ENCODE measurements at regions not wholly inside any gene's neighbourhood (a gene's known extent, or its start where the extent isn't known, plus 50 kb on each side); places are given as distances from the start of the nearest gene placed in this dataset.

DNA sequence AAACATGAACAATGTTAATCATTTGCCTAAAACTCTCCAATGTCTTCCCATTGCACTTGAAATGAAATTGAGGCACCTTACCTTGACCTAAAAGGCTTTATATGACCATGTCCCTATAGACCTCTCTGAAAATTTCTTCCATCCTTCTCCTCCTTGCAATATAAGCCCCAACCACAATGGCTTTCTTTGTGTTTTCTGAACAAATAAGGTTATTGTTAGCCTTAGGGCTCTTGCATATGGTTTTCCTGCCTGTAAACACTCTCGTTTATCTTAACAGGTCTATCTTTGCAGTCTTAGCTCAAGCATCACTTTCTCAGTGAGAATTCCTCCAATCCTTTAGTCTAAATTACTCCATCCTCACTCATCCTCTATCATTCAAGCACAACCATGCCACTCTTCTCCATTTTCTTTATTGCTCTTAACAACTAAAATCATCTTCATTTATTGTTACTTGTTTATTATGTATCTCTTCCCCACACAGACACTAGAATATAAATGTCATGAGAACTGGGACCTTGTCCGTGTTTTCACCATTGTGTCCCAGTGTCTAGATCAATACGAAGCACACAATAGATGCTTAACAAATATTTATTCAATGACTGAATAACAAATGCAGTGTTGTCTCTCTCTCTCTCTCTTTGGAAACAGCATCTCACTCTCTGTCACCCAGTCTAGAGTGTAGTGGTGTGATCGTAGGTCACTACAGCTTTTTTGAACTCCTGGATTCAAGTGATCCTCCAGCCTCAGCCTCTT is 129.3 kb downstream of the RDH14 start:
- Histone ChIP-seq H3K4me3 (ENCODE audit: low read depth in 1 of 2, low read length in 2 of 2) (no peak overlapping the region), H3K27me3 (ENCODE audit: control insufficient read depth in 1 of 2, insufficient read depth in 2 of 2, low read length in 2 of 2) (no peaks in the 10 kb centered on the region), H3K27ac (ENCODE audit: low read depth in 2 of 2, low read length in 1 of 2) (no peak overlapping the region), H3K4me1 (ENCODE audit: control insufficient read depth in 2 of 2, insufficient read depth in 2 of 2, low read length in 1 of 2) (no peaks in the 10 kb centered on the region), H3K36me3 (ENCODE audit: control insufficient read depth in 2 of 2, insufficient read depth in 2 of 2, low read length in 1 of 2) (no peaks in the 10 kb centered on the region), H3K9me3 (ENCODE audit: control insufficient read depth in 2 of 2, insufficient read depth in 1 of 2, low read depth in 1 of 2, low read length in 1 of 2) (no peaks in the 10 kb centered on the region)
- 63 to 76% methylated on average over 4 of the region's 4 CpGs for WGBS, 2 donors

DNA sequence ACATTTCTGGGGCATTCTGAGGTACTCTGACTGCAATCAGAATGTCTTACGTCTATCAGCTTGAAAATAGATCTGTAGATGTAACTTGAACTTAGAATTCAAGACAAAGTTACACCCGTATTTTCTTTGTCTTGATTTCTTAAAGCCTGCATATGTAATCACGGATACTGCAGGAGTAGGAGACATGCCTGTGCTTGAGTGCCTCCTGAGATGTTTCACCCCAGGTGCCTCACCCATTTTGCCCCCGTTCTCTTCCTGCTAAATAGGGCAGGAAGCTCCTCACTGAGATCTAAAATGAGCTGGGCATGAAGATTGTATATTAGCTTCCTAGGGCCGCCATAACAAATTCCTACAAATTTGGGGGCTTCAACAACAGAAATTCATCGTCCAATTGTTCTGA is 131.9 kb downstream of the RDH14 start:
- H3K36me3 ChIP-seq (ENCODE audit: control insufficient read depth in 2 of 2, insufficient read depth in 2 of 2, low read length in 1 of 2) = no peaks in the 10 kb centered on the region
- WGBS, 2 donors = 69 to 76% methylated on average over 6 of the region's 6 CpGs
- no peaks in the 10 kb centered on the region for H3K9me3 ChIP-seq (ENCODE audit: control insufficient read depth in 2 of 2, insufficient read depth in 1 of 2, low read depth in 1 of 2, low read length in 1 of 2)
- H3K27ac ChIP-seq (ENCODE audit: low read depth in 2 of 2, low read length in 1 of 2) = no peak overlapping the region
- H3K27me3 ChIP-seq (ENCODE audit: control insufficient read depth in 1 of 2, insufficient read depth in 2 of 2, low read length in 2 of 2) = no peaks in the 10 kb centered on the region
- no peaks in the 10 kb centered on the region for H3K4me1 ChIP-seq (ENCODE audit: control insufficient read depth in 2 of 2, insufficient read depth in 2 of 2, low read length in 1 of 2)
- no peak overlapping the region for H3K4me3 ChIP-seq (ENCODE audit: low read depth in 1 of 2, low read length in 2 of 2)

DNA sequence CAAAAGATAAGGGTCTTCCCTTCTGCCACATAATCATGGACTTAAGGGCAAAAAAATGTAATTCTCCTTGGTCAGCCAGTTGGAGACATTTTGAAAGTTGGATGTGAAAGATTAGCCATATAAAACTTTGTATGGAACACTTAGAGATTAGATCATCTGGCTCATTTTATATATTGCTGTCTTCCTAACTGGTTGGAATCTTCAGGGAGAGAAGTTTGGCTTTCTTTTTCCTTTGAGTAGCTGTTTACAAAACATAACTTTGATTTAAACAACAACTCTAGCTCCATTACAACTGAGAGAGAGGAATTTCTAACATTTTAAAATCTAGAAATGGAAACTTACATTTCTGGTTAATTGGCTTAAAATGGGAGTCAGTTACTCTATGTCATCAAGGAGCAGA is 132.7 kb downstream of the RDH14 start:
- Histone ChIP-seq H3K9me3 (ENCODE audit: control insufficient read depth in 2 of 2, insufficient read depth in 1 of 2, low read depth in 1 of 2, low read length in 1 of 2) (no peaks in the 10 kb centered on the region), H3K27ac (ENCODE audit: low read depth in 2 of 2, low read length in 1 of 2) (no peak overlapping the region), H3K4me1 (ENCODE audit: control insufficient read depth in 2 of 2, insufficient read depth in 2 of 2, low read length in 1 of 2) (no peaks in the 10 kb centered on the region), H3K27me3 (ENCODE audit: control insufficient read depth in 1 of 2, insufficient read depth in 2 of 2, low read length in 2 of 2) (no peaks in the 10 kb centered on the region), H3K36me3 (ENCODE audit: control insufficient read depth in 2 of 2, insufficient read depth in 2 of 2, low read length in 1 of 2) (no peaks in the 10 kb centered on the region), H3K4me3 (ENCODE audit: low read depth in 1 of 2, low read length in 2 of 2) (no peak overlapping the region)

DNA sequence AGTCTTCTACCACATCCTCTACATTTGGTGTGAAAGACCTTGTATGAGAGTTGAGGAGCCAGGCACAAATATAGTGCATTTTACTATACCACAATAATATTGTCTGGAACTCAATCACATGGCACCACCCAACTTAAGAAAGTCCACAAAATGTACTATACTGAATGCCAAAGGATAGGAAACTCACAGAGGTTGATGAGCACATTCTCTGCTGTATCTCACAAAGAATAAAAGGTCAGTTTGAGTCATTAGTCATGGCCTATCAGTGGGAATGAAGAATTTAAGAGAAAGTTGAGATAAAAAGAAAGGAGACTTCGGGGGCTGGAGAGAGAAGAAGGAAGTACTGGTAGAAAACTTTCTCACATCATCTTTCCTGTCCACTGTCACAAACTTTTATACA is 134.3 kb downstream of the RDH14 start:
- no peak overlapping the region for H3K27ac ChIP-seq (ENCODE audit: low read depth in 2 of 2, low read length in 1 of 2)
- H3K4me1 ChIP-seq (ENCODE audit: control insufficient read depth in 2 of 2, insufficient read depth in 2 of 2, low read length in 1 of 2) = no peaks in the 10 kb centered on the region
- H3K4me3 ChIP-seq (ENCODE audit: low read depth in 1 of 2, low read length in 2 of 2) = no peak overlapping the region
- H3K27me3 ChIP-seq (ENCODE audit: control insufficient read depth in 1 of 2, insufficient read depth in 2 of 2, low read length in 2 of 2) = no peaks in the 10 kb centered on the region
- WGBS, 2 donors = 42 to 64% methylated on average over 1 of the region's 1 CpG
- H3K36me3 ChIP-seq (ENCODE audit: control insufficient read depth in 2 of 2, insufficient read depth in 2 of 2, low read length in 1 of 2) = no peaks in the 10 kb centered on the region
- H3K9me3 ChIP-seq (ENCODE audit: control insufficient read depth in 2 of 2, insufficient read depth in 1 of 2, low read depth in 1 of 2, low read length in 1 of 2) = no peaks in the 10 kb centered on the region

DNA sequence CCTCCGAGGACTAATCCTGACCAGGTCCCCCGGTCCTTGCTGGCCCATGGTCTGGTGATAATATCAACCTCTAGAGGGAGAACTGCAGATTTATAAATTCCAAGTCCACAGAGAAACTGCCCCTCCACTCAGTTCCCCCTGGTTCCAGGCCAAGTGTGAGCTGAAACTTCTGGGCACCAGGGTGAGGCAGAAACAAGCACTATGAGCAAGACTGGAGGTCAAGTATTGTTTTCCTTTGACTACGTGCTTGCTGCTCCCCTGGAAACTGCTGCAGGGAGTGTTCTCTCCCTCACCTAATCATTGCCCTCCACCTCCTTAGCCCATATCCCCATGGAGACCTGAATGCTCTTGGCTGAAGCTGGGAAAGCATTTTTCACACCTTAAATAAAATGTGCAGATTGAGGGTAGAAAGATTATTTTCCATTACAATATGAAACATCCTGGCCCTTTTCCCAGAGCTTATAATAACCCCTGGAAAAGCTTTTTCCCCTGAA is 135.2 kb downstream of the RDH14 start:
- WGBS, 2 donors = 50 to 60% methylated on average over 3 of the region's 3 CpGs
- Histone ChIP-seq H3K27me3 (ENCODE audit: control insufficient read depth in 1 of 2, insufficient read depth in 2 of 2, low read length in 2 of 2) (no peaks in the 10 kb centered on the region), H3K4me1 (ENCODE audit: control insufficient read depth in 2 of 2, insufficient read depth in 2 of 2, low read length in 1 of 2) (no peaks in the 10 kb centered on the region), H3K4me3 (ENCODE audit: low read depth in 1 of 2, low read length in 2 of 2) (no peak overlapping the region), H3K9me3 (ENCODE audit: control insufficient read depth in 2 of 2, insufficient read depth in 1 of 2, low read depth in 1 of 2, low read length in 1 of 2) (no peaks in the 10 kb centered on the region), H3K27ac (ENCODE audit: low read depth in 2 of 2, low read length in 1 of 2) (no peak overlapping the region), H3K36me3 (ENCODE audit: control insufficient read depth in 2 of 2, insufficient read depth in 2 of 2, low read length in 1 of 2) (no peaks in the 10 kb centered on the region)

DNA sequence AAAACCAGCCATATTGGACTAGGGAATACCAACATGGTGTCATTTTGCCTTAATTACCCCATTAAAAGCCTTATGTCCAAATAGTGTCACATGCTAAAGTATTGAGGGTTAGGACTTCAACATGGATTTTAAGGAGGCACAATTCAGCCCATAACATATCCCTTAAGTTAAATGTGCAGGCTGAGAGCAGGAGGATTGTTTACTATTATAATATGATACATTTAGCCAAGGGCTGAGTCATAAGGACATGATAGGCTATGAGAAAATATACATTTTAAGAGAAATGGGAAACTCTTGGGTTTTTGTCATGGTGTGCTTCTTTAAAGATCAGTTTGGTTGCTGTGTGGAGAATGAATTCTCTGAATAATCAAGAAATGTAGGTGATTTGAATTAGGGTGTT is 136.8 kb downstream of the RDH14 start:
- H3K9me3 ChIP-seq (ENCODE audit: control insufficient read depth in 2 of 2, insufficient read depth in 1 of 2, low read depth in 1 of 2, low read length in 1 of 2) = no peaks in the 10 kb centered on the region
- H3K4me3 ChIP-seq (ENCODE audit: low read depth in 1 of 2, low read length in 2 of 2) = no peak overlapping the region
- H3K36me3 ChIP-seq (ENCODE audit: control insufficient read depth in 2 of 2, insufficient read depth in 2 of 2, low read length in 1 of 2) = no peaks in the 10 kb centered on the region
- no peaks in the 10 kb centered on the region for H3K4me1 ChIP-seq (ENCODE audit: control insufficient read depth in 2 of 2, insufficient read depth in 2 of 2, low read length in 1 of 2)
- H3K27me3 ChIP-seq (ENCODE audit: control insufficient read depth in 1 of 2, insufficient read depth in 2 of 2, low read length in 2 of 2) = no peaks in the 10 kb centered on the region
- no peak overlapping the region for H3K27ac ChIP-seq (ENCODE audit: low read depth in 2 of 2, low read length in 1 of 2)

DNA sequence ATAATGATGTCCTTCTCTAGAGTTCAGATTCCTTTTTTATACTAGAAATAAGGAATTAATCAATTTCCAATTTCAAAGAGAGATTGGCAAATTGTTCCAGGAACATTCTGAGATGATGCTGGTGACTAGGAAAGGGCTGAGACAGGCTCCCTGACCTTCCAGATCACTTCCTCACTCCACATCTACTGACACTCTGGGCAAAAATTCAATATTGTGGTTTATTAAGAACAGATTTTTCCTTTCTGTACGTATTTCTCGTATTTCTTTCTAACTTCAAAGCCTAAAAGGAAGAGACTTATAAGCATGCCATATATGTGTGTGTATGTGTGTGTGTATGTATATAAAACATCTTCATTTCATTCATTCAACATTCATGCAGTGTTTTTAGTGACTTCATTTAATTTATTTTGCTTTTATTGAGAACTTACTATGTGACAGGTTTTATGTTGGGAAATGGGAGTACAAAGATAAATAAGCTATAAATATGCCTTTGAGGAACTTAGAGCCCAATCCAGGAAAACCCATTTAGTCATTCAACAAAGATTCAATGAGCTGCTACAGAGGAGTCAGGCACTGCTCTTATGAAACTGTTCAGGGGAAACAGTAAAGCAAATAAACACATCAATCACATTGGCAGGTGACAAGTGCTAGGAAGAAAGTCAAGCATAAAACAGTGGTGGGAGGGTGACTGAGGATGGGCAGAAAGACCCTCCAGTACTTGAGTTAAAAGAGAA is 137.9 kb downstream of the RDH14 start:
- Histone ChIP-seq H3K4me1 (ENCODE audit: control insufficient read depth in 2 of 2, insufficient read depth in 2 of 2, low read length in 1 of 2) (no peaks in the 10 kb centered on the region), H3K27ac (ENCODE audit: low read depth in 2 of 2, low read length in 1 of 2) (no peak overlapping the region), H3K36me3 (ENCODE audit: control insufficient read depth in 2 of 2, insufficient read depth in 2 of 2, low read length in 1 of 2) (no peaks in the 10 kb centered on the region), H3K9me3 (ENCODE audit: control insufficient read depth in 2 of 2, insufficient read depth in 1 of 2, low read depth in 1 of 2, low read length in 1 of 2) (no peaks in the 10 kb centered on the region), H3K4me3 (ENCODE audit: low read depth in 1 of 2, low read length in 2 of 2) (no peak overlapping the region), H3K27me3 (ENCODE audit: control insufficient read depth in 1 of 2, insufficient read depth in 2 of 2, low read length in 2 of 2) (no peaks in the 10 kb centered on the region)
- WGBS, 2 donors = 67 to 70% methylated on average over 2 of the region's 2 CpGs

DNA sequence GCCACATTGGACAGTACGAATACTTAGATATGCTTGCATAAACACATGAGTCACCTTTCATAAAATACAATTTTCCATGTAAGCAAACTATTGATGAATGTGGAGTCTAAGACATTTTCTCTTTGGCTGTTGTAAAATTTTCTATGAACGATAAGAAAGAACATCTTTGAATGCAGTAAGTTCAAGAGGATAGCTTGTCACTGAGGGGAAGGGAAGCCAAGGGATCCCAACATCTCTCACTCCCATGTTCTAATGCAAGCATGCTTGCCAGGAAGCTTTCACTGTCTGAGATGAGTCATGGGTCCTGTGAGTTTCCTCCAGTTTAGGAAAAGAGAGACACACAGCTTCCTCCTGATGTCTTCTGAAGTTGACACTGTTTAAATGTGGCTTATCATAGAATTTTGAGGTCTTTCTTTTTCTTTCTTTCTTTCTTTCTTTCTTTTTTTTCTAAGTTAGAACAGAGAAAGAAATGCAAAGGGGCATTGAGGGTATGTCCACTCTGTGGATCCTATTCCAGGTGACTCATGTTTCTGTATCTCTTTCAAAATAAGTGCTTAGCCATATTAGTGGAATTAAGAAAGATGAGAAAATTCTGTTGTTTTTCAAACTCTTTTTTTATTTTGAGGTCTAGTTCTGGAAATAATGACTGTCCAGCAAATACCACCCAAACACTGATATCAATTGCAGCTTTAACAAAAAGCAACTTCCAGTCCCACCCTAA is 146.6 kb downstream of the RDH14 start:
- Histone ChIP-seq H3K9me3 (ENCODE audit: control insufficient read depth in 2 of 2, insufficient read depth in 1 of 2, low read depth in 1 of 2, low read length in 1 of 2) (no peaks in the 10 kb centered on the region), H3K4me1 (ENCODE audit: control insufficient read depth in 2 of 2, insufficient read depth in 2 of 2, low read length in 1 of 2) (no peaks in the 10 kb centered on the region), H3K27me3 (ENCODE audit: control insufficient read depth in 1 of 2, insufficient read depth in 2 of 2, low read length in 2 of 2) (no peaks in the 10 kb centered on the region), H3K27ac (ENCODE audit: low read depth in 2 of 2, low read length in 1 of 2) (no peak overlapping the region), H3K36me3 (ENCODE audit: control insufficient read depth in 2 of 2, insufficient read depth in 2 of 2, low read length in 1 of 2) (no peaks in the 10 kb centered on the region), H3K4me3 (ENCODE audit: low read depth in 1 of 2, low read length in 2 of 2) (no peak overlapping the region)
- 32 to 37% methylated on average over 2 of the region's 2 CpGs for whole genome bisulfite sequencing, 2 donors

DNA sequence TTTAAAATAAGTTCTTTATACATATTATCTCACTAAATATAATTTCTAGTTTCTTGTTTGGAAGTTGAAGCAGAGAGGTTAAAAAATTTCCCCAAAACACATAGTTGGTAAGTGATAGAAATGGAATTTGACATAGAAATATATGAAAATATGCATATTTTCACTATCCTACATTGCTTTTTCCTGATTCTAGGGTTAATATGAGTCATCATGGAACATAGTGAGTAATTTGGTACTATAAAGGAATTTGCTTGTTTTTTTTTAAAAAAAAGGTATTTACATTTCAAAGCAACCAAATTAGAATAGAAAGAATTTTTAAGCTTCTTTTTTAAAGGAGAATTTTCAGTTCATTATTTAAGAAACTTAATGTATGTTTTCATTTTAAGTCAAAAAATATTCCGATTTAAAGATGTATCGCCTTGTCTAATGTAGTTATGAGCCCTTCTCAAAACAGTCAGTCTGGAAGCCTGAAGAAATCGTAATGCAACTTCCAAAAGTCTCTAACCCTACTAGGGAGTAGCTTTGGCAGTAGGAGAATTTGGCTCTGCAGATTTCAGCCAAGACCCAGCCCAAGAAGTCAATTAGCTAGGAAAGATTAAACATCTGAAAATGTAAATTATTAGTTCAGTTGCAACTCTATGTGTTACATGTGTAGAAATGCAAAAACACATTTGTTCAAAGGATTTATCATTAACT is 147.3 kb downstream of the RDH14 start:
- 57 to 74% methylated on average over 3 of the region's 3 CpGs for WGBS, 2 donors
- no peaks in the 10 kb centered on the region for H3K36me3 ChIP-seq (ENCODE audit: control insufficient read depth in 2 of 2, insufficient read depth in 2 of 2, low read length in 1 of 2)
- no peaks in the 10 kb centered on the region for H3K4me1 ChIP-seq (ENCODE audit: control insufficient read depth in 2 of 2, insufficient read depth in 2 of 2, low read length in 1 of 2)
- no peaks in the 10 kb centered on the region for H3K9me3 ChIP-seq (ENCODE audit: control insufficient read depth in 2 of 2, insufficient read depth in 1 of 2, low read depth in 1 of 2, low read length in 1 of 2)
- no peaks in the 10 kb centered on the region for H3K27me3 ChIP-seq (ENCODE audit: control insufficient read depth in 1 of 2, insufficient read depth in 2 of 2, low read length in 2 of 2)
- no peak overlapping the region for H3K4me3 ChIP-seq (ENCODE audit: low read depth in 1 of 2, low read length in 2 of 2)
- H3K27ac ChIP-seq (ENCODE audit: low read depth in 2 of 2, low read length in 1 of 2) = no peak overlapping the region
